GM23248 (cell line): ENCODE measurements at regions not wholly inside any gene's neighbourhood (a gene's known extent, or its start where the extent isn't known, plus 50 kb on each side); places are given as distances from the start of the nearest gene placed in this dataset.
"Not testable (repeated sequence)": the region's sequence is repeated elsewhere in the genome, so short reads cannot be mapped to it uniquely, and the experiment has no call there.

Experiments used
- EZH2 ChIP-seq: fragments of 200-600 bp; sonication (generic); IDR thresholded peaks from 2 replicates; pipeline ENCODE4 v1.6.1; 2018; ENCODE audit warnings: antibody characterized with exemption, mild to moderate bottlenecking; ENCODE audit not compliant: insufficient read depth, poor library complexity, severe bottlenecking
- EZH2phosphoT487 ChIP-seq: fragments of 200-600 bp; sonication (generic); IDR thresholded peaks from 2 replicates; pipeline ENCODE4 v1.6.1; 2018; ENCODE audit warnings: antibody characterized with exemption, moderate library complexity, mild to moderate bottlenecking, low read depth; ENCODE audit not compliant: insufficient read depth

- TF ChIP-seq EZH2, EZH2phosphoT487: not testable (repeated sequence)
These were observed 95.8 kb downstream of the SPDYE17 start for GRCh38 chr7:76936346-76936745.
